ENCODE measurements at regions not wholly inside any gene's neighbourhood (a gene's known extent, or its start where the extent isn't known, plus 50 kb on each side); places are given as distances from the start of the nearest gene placed in this dataset.

GRCh38 chr13:77377016-77377415, 50.1 kb upstream of the MYCBP2 start:
- Histone ChIP-seq H3K4me3 (no peak overlapping the region), H3K36me3 (ENCODE audit: insufficient read depth) (no peaks in the 10 kb centered on the region), H4K20me1 (replicated peaks; ENCODE audit: insufficient read depth) (no peaks in the 10 kb centered on the region), H3K79me2 (replicated peaks; ENCODE audit: insufficient read depth) (no peaks in the 10 kb centered on the region), H3K9me2 (ENCODE audit: insufficient read depth) (no peaks in the 10 kb centered on the region), H3K27ac (ENCODE audit: low read depth) (no peak overlapping the region), H3K27me3 (ENCODE audit: insufficient read depth) (no peaks in the 10 kb centered on the region), H3K4me2 (no peak overlapping the region), H3F3A (replicated peaks; ENCODE audit: low read depth) (no peaks in the 10 kb centered on the region), H3K4me1 (ENCODE audit: insufficient read depth) (peaks cover 34% of the 10 kb centered on the region), H2AFZ (no peak overlapping the region)
- TF ChIP-seq POLR2AphosphoS5 (IDR thresholded peaks at IDR 0.05; ENCODE audit: low read depth), result no peak
- TF ChIP-seq NANOG (IDR thresholded peaks at IDR 0.05; ENCODE audit: borderline replicate concordance), result no peak
- no peak for TF ChIP-seq JUNB (IDR thresholded peaks at IDR 0.05; ENCODE audit: unreplicated experiment)
- TF ChIP-seq ZNF331 (CRISPR knock-in tag; IDR thresholded peaks at IDR 0.05; ENCODE audit: low read depth), result no peak
- TF ChIP-seq ZNF114 (CRISPR knock-in tag; IDR thresholded peaks at IDR 0.05), result no peak
- no peak for TF ChIP-seq REST (IDR thresholded peaks at IDR 0.05; ENCODE audit: unreplicated experiment)
- no peak for TF ChIP-seq STAT1 (IDR thresholded peaks at IDR 0.05; ENCODE audit: unreplicated experiment)
- TF ChIP-seq CREB1 (CRISPR knock-in tag; IDR thresholded peaks at IDR 0.05; ENCODE audit: low read depth), result no peak
- TF ChIP-seq EZH2 (IDR thresholded peaks at IDR 0.05; ENCODE audit: low read depth, unreplicated experiment), result no peak
- TF ChIP-seq, protein P1, sequence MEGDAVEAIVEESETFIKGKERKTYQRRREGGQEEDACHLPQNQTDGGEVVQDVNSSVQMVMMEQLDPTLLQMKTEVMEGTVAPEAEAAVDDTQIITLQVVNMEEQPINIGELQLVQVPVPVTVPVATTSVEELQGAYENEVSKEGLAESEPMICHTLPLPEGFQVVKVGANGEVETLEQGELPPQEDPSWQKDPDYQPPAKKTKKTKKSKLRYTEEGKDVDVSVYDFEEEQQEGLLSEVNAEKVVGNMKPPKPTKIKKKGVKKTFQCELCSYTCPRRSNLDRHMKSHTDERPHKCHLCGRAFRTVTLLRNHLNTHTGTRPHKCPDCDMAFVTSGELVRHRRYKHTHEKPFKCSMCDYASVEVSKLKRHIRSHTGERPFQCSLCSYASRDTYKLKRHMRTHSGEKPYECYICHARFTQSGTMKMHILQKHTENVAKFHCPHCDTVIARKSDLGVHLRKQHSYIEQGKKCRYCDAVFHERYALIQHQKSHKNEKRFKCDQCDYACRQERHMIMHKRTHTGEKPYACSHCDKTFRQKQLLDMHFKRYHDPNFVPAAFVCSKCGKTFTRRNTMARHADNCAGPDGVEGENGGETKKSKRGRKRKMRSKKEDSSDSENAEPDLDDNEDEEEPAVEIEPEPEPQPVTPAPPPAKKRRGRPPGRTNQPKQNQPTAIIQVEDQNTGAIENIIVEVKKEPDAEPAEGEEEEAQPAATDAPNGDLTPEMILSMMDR (conservative IDR thresholded peaks at IDR 0.05; ENCODE audit: low read depth in 2 of 2), result no peak
- no peak for DNase-seq (ENCODE audit: low spot score)
- Mint-ChIP-seq H3K9me3 (no peaks in the 10 kb centered on the region; the same call in 2 of the 3 replicates), H3K27me3 (ENCODE audit: insufficient read depth, low read depth, poor library complexity) (no peaks in the 10 kb centered on the region), H3K4me3 (no peak overlapping the region), H3K27ac (no peak overlapping the region), H3K36me3 (ENCODE audit: low read depth) (no peaks in the 10 kb centered on the region), H3K4me1 (peaks cover 33% of the 10 kb centered on the region)
- no peak for ATAC-seq
